ENCODE measurements at regions not wholly inside any gene's neighbourhood (a gene's known extent, or its start where the extent isn't known, plus 50 kb on each side); places are given as distances from the start of the nearest gene placed in this dataset.

- no peak overlapping the region for H3K27ac Mint-ChIP-seq (ENCODE audit: unreplicated experiment)
- ChIA-PET CTCF (interaction anchor here (0.7 kb wide), 1 partner anchor 10 kb away, joined by 4 read pairs; no protein-coding TSS in a partner anchor), POLR2A (no interaction called here)
- H3K4me3 ChIP-seq (ENCODE audit: low read depth, low read length): no peak overlapping the region
- H3K27me3 Mint-ChIP-seq (ENCODE audit: insufficient read depth, unreplicated experiment): no peaks in the 10 kb centered on the region
- no peaks in the 10 kb centered on the region for H3K36me3 Mint-ChIP-seq (ENCODE audit: insufficient read depth, unreplicated experiment)
- intact Hi-C loops (cut with micrococcal nuclease; ENCODE audit: unreplicated experiment): loop anchor here (10.0 kb wide), 1 partner anchor 107 kb away; no protein-coding TSS in a partner anchor
- no peaks in the 10 kb centered on the region for H3K9me3 ChIP-seq
- H3K4me1 ChIP-seq: peaks cover 23% of the 10 kb centered on the region; the same call in 1 of the 2 replicates
- no TSS peak for BruUV-seq (replicated peaks)
- no peaks in the 10 kb centered on the region for H3K9me3 Mint-ChIP-seq (ENCODE audit: unreplicated experiment)
- no peak for TF ChIP-seq CTCF (IDR thresholded peaks at IDR 0.05; ENCODE audit: insufficient read depth in 1 of 2, low read depth in 1 of 2, low read length in 1 of 2, severe bottlenecking in 1 of 2, unreplicated experiment in 1 of 2)
- no peaks in the 10 kb centered on the region for H3K27me3 ChIP-seq (replicated peaks; ENCODE audit: control insufficient read depth, insufficient read depth, low read length)
- peaks cover 7% of the 10 kb centered on the region for H3K4me1 Mint-ChIP-seq (ENCODE audit: low read depth, unreplicated experiment)
- DNase-seq: peak in 1 of 2 experiments; percentile 53
- no peak overlapping the region for H3K4me3 Mint-ChIP-seq (ENCODE audit: unreplicated experiment)
- H3K36me3 ChIP-seq (ENCODE audit: control insufficient read depth, insufficient read depth, low read length): no peaks in the 10 kb centered on the region
Measured at GRCh38 chr6:131367206-131367873, 205.7 kb upstream of the ARG1 start.

DNA sequence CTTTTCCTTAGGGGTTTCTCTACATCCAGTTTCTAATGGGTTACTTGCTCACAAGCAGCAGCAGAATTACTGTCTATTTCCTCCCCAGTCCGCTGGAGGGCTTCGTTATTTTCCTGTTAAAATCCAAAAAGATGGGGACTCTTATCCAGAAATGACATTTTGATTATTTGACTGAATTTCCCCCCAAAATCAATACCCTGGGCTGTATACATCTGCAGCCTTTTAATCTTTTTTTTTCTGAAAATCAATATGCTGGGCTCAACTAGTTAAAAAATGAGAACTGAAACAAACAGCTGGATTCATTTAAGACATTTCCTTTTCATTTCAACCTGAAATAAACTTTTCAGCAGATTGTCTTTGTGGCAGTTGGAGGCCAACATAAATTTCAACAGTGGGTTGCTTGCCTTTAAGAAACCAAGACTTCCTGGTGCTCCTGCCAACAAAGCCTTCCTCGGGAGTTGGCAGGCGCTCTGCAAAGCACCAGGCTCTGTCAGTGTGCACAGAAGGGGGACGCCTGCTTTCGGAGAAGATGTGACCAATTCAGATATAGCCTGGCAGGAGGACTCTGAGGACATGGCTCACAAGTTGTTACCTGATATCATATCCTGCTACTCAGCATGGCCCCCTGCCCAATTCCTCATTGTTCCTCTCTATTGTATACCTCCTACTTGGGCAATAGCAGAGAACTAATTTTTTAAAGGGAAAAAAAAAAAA, 204.7 kb upstream of the ARG1 start:
- no peak overlapping the region for H3K4me3 Mint-ChIP-seq (ENCODE audit: unreplicated experiment)
- no peaks in the 10 kb centered on the region for H3K27me3 Mint-ChIP-seq (ENCODE audit: insufficient read depth, unreplicated experiment)
- Histone ChIP-seq H3K27me3 (replicated peaks; ENCODE audit: control insufficient read depth, insufficient read depth, low read length) (no peaks in the 10 kb centered on the region), H3K36me3 (ENCODE audit: control insufficient read depth, insufficient read depth, low read length) (no peaks in the 10 kb centered on the region), H3K9me3 (no peaks in the 10 kb centered on the region), H3K4me3 (ENCODE audit: low read depth, low read length) (no peak overlapping the region), H3K4me1 (peaks cover 21% of the 10 kb centered on the region; the same call in 1 of the 2 replicates)
- intact Hi-C loops (cut with micrococcal nuclease; ENCODE audit: unreplicated experiment): loop anchor here (10.0 kb wide), 1 partner anchor 106 kb away; no protein-coding TSS in a partner anchor
- no peak for TF ChIP-seq CTCF (IDR thresholded peaks at IDR 0.05; ENCODE audit: insufficient read depth in 1 of 2, low read depth in 1 of 2, low read length in 1 of 2, severe bottlenecking in 1 of 2, unreplicated experiment in 1 of 2)
- BruUV-seq (replicated peaks): no TSS peak
- H3K27ac Mint-ChIP-seq (ENCODE audit: unreplicated experiment): no peak overlapping the region
- peaks cover 5% of the 10 kb centered on the region for H3K4me1 Mint-ChIP-seq (ENCODE audit: low read depth, unreplicated experiment)
- DNase-seq: no peak
- no peaks in the 10 kb centered on the region for H3K9me3 Mint-ChIP-seq (ENCODE audit: unreplicated experiment)
- no peaks in the 10 kb centered on the region for H3K36me3 Mint-ChIP-seq (ENCODE audit: insufficient read depth, unreplicated experiment)
- CTCF ChIA-PET: no interaction called here
- POLR2A ChIA-PET: no interaction called here

- H3K36me3 ChIP-seq (ENCODE audit: control insufficient read depth, insufficient read depth, low read length): no peaks in the 10 kb centered on the region
- Mint-ChIP-seq H3K4me3 (ENCODE audit: unreplicated experiment) (no peak overlapping the region), H3K27ac (ENCODE audit: unreplicated experiment) (no peak overlapping the region), H3K27me3 (ENCODE audit: insufficient read depth, unreplicated experiment) (no peaks in the 10 kb centered on the region), H3K9me3 (ENCODE audit: unreplicated experiment) (no peaks in the 10 kb centered on the region), H3K4me1 (ENCODE audit: low read depth, unreplicated experiment) (no peaks in the 10 kb centered on the region), H3K36me3 (ENCODE audit: insufficient read depth, unreplicated experiment) (no peaks in the 10 kb centered on the region)
- H3K27me3 ChIP-seq (replicated peaks; ENCODE audit: control insufficient read depth, insufficient read depth, low read length): no peaks in the 10 kb centered on the region
- CTCF ChIA-PET: no interaction called here
- TF ChIP-seq CTCF (IDR thresholded peaks at IDR 0.05; ENCODE audit: insufficient read depth in 1 of 2, low read depth in 1 of 2, low read length in 1 of 2, severe bottlenecking in 1 of 2, unreplicated experiment in 1 of 2): no peak
- POLR2A ChIA-PET: no interaction called here
- no peak for DNase-seq
- no TSS peak for BruUV-seq (replicated peaks)
- intact Hi-C loops (cut with micrococcal nuclease; ENCODE audit: unreplicated experiment): no loop called here
- no peaks in the 10 kb centered on the region; the same call in 1 of the 2 replicates for H3K4me1 ChIP-seq
- H3K9me3 ChIP-seq: no peaks in the 10 kb centered on the region
- no peak overlapping the region for H3K4me3 ChIP-seq (ENCODE audit: low read depth, low read length)
Measured at GRCh38 chr6:131372535-131372934, 200.5 kb upstream of the ARG1 start.
